ENCODE measurements at regions not wholly inside any gene's neighbourhood (a gene's known extent, or its start where the extent isn't known, plus 50 kb on each side); places are given as distances from the start of the nearest gene placed in this dataset.

- TF ChIP-seq EZH2 (IDR thresholded peaks at IDR 0.05; ENCODE audit: borderline replicate concordance, low read depth, low read length, poor library complexity, severe bottlenecking), result no peak
- no TSS peak for BruUV-seq (replicated peaks)
- no peaks in the 10 kb centered on the region for H3K36me3 ChIP-seq (ENCODE audit: insufficient read depth, low read length, poor library complexity, severe bottlenecking)
- H3K4me1 ChIP-seq (ENCODE audit: insufficient read depth, low read length, poor library complexity, severe bottlenecking), result no peaks in the 10 kb centered on the region
- H3K27me3 ChIP-seq (replicated peaks; ENCODE audit: insufficient read depth, low read depth, low read length, poor library complexity), result no peaks in the 10 kb centered on the region
- ChIA-PET CTCF (no interaction called here), POLR2A (ENCODE audit: low non-redundant PET) (no interaction called here)
- no peaks in the 10 kb centered on the region for H3K9me3 ChIP-seq (ENCODE audit: low read depth, low read length, poor library complexity, severe bottlenecking)
- no peak overlapping the region for H3K27ac ChIP-seq (ENCODE audit: low read depth, low read length, poor library complexity, severe bottlenecking)
- intact Hi-C loops (cut with micrococcal nuclease; ENCODE audit: unreplicated experiment), result no loop called here
- DNase-seq (ENCODE audit: low spot score), result no peak
- no peak overlapping the region for H3K4me3 ChIP-seq (ENCODE audit: low read depth, low read length, poor library complexity, severe bottlenecking)
These were observed 66.8 kb upstream of the SALL3 start for GRCh38 chr18:78912844-78913243.

GRCh38 chr18:78913395-78913794, 66.2 kb upstream of the SALL3 start:
- no TSS peak for BruUV-seq (replicated peaks)
- Histone ChIP-seq H3K36me3 (ENCODE audit: insufficient read depth, low read length, poor library complexity, severe bottlenecking) (no peaks in the 10 kb centered on the region), H3K4me1 (ENCODE audit: insufficient read depth, low read length, poor library complexity, severe bottlenecking) (no peaks in the 10 kb centered on the region), H3K27me3 (replicated peaks; ENCODE audit: insufficient read depth, low read depth, low read length, poor library complexity) (no peaks in the 10 kb centered on the region), H3K9me3 (ENCODE audit: low read depth, low read length, poor library complexity, severe bottlenecking) (no peaks in the 10 kb centered on the region), H3K4me3 (ENCODE audit: low read depth, low read length, poor library complexity, severe bottlenecking) (no peak overlapping the region), H3K27ac (ENCODE audit: low read depth, low read length, poor library complexity, severe bottlenecking) (no peak overlapping the region)
- ChIA-PET CTCF (no interaction called here), POLR2A (ENCODE audit: low non-redundant PET) (no interaction called here)
- intact Hi-C loops (cut with micrococcal nuclease; ENCODE audit: unreplicated experiment), result no loop called here
- DNase-seq (ENCODE audit: low spot score), result no peak
- TF ChIP-seq EZH2 (IDR thresholded peaks at IDR 0.05; ENCODE audit: borderline replicate concordance, low read depth, low read length, poor library complexity, severe bottlenecking) (no peak), CTCF (conservative IDR thresholded peaks at IDR 0.05; ENCODE audit: low read depth, low read length) (no peak)

GRCh38 chr18:78913830-78914231, 65.8 kb upstream of the SALL3 start:
- TF ChIP-seq EZH2 (IDR thresholded peaks at IDR 0.05; ENCODE audit: borderline replicate concordance, low read depth, low read length, poor library complexity, severe bottlenecking) (no peak), CTCF (conservative IDR thresholded peaks at IDR 0.05; ENCODE audit: low read depth, low read length) (no peak)
- intact Hi-C loops (cut with micrococcal nuclease; ENCODE audit: unreplicated experiment), result no loop called here
- Histone ChIP-seq H3K4me3 (ENCODE audit: low read depth, low read length, poor library complexity, severe bottlenecking) (no peak overlapping the region), H3K9me3 (ENCODE audit: low read depth, low read length, poor library complexity, severe bottlenecking) (no peaks in the 10 kb centered on the region), H3K27ac (ENCODE audit: low read depth, low read length, poor library complexity, severe bottlenecking) (no peak overlapping the region), H3K4me1 (ENCODE audit: insufficient read depth, low read length, poor library complexity, severe bottlenecking) (no peaks in the 10 kb centered on the region), H3K36me3 (ENCODE audit: insufficient read depth, low read length, poor library complexity, severe bottlenecking) (no peaks in the 10 kb centered on the region), H3K27me3 (replicated peaks; ENCODE audit: insufficient read depth, low read depth, low read length, poor library complexity) (no peaks in the 10 kb centered on the region)
- no peak for DNase-seq (ENCODE audit: low spot score)
- ChIA-PET POLR2A (ENCODE audit: low non-redundant PET) (no interaction called here), CTCF (no interaction called here)
- no TSS peak for BruUV-seq (replicated peaks)

- H3K27ac ChIP-seq (ENCODE audit: low read depth, low read length, poor library complexity, severe bottlenecking), result no peak overlapping the region
- ChIA-PET CTCF (no interaction called here), POLR2A (ENCODE audit: low non-redundant PET) (no interaction called here)
- peaks cover 1% of the 10 kb centered on the region for H3K27me3 ChIP-seq (replicated peaks; ENCODE audit: insufficient read depth, low read depth, low read length, poor library complexity)
- H3K9me3 ChIP-seq (ENCODE audit: low read depth, low read length, poor library complexity, severe bottlenecking), result no peaks in the 10 kb centered on the region
- intact Hi-C loops (cut with micrococcal nuclease; ENCODE audit: unreplicated experiment), result no loop called here
- H3K4me1 ChIP-seq (ENCODE audit: insufficient read depth, low read length, poor library complexity, severe bottlenecking), result no peaks in the 10 kb centered on the region
- H3K36me3 ChIP-seq (ENCODE audit: insufficient read depth, low read length, poor library complexity, severe bottlenecking), result no peaks in the 10 kb centered on the region
- H3K4me3 ChIP-seq (ENCODE audit: low read depth, low read length, poor library complexity, severe bottlenecking), result no peak overlapping the region
- DNase-seq (ENCODE audit: low spot score), result no peak
- TF ChIP-seq CTCF (conservative IDR thresholded peaks at IDR 0.05; ENCODE audit: low read depth, low read length) (no peak), EZH2 (IDR thresholded peaks at IDR 0.05; ENCODE audit: borderline replicate concordance, low read depth, low read length, poor library complexity, severe bottlenecking) (no peak)
- BruUV-seq (replicated peaks), result no TSS peak
These were observed 65.2 kb upstream of the SALL3 start for GRCh38 chr18:78914249-78914935.
